SK-N-MC (cell line): ENCODE measurements at regions not wholly inside any gene's neighbourhood (a gene's known extent, or its start where the extent isn't known, plus 50 kb on each side); places are given as distances from the start of the nearest gene placed in this dataset.

ENCODE experiments used
- EZH2 ChIP-seq: fragments of 200-600 bp; sonication (generic); IDR thresholded peaks from one replicate; pipeline ENCODE4 v1.6.1; 2017; ENCODE audit warnings: antibody characterized with exemption
- FOXP2 ChIP-seq: optimal IDR thresholded peaks from 2 replicates; pipeline ENCODE3; 2011; ENCODE audit warnings: mild to moderate bottlenecking, moderate library complexity; ENCODE audit not compliant: insufficient read depth; ENCODE audit errors: extremely low read length, control extremely low read depth
- POLR2AphosphoS5 ChIP-seq: IDR thresholded peaks from 2 replicates; pipeline ENCODE4 v1.6.1; 2012; ENCODE audit warnings: mild to moderate bottlenecking, low read depth, low read length, borderline replicate concordance

- TF ChIP-seq POLR2AphosphoS5 (no peak), EZH2 (no peak), FOXP2 (no peak)
Observed at GRCh38 chr13:100899720-100900316, 225.2 kb upstream of the TMTC4 start.
